ENCODE measurements at regions not wholly inside any gene's neighbourhood (a gene's known extent, or its start where the extent isn't known, plus 50 kb on each side); places are given as distances from the start of the nearest gene placed in this dataset.

DNA sequence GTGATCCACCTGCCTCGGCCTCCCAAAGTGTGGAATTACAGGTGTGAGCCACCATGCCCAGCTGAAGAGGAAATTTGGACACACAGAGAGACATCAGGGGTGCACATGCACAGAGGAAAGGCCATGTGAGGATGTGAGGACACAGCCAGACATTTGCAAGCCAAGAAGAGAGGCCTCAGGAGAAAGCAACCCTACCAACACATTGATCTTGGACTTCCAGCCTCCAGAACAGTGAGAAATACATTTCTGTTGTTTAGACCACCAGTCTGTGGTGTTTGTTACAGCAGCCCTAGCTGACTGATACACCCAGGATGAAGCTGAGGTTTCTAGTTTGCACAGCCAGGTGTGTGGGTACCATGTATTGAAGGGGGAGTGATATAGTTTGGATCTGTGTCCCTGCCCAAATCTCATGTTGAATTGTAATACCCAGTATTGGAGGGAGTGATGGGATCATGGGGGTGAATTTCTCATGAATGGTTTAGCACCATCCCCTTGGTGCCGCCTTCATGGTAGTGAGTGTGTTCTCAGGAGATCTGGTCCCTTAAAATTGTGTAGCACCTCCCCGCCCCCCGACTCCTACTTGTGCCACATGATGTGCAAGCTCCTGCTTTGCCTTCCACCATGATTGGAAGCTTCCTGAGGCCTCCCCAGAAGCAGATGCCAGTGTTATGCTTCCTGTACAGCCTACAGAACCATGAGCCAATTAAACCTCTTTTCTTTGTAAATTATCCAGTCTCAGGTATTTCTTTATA lies 64.7 kb upstream of the DUSP5 start:
- intact Hi-C loops (cut with micrococcal nuclease; ENCODE audit: unreplicated experiment): no loop called here
- H3K27me3 Mint-ChIP-seq (ENCODE audit: unreplicated experiment): no peaks in the 10 kb centered on the region
- H3K36me3 Mint-ChIP-seq (ENCODE audit: insufficient read depth, unreplicated experiment): no peaks in the 10 kb centered on the region
- H3K4me1 Mint-ChIP-seq (ENCODE audit: low read depth, unreplicated experiment): peaks cover 26% of the 10 kb centered on the region
- no peak for DNase-seq
- CTCF ChIA-PET: no interaction called here
- no peak overlapping the region for H3K4me3 Mint-ChIP-seq (ENCODE audit: low read depth, unreplicated experiment)
- no peak overlapping the region for H3K27ac Mint-ChIP-seq (ENCODE audit: unreplicated experiment)
- no TSS peak for BruUV-seq (replicated peaks)
- H3K9me3 Mint-ChIP-seq (ENCODE audit: low read depth, unreplicated experiment): no peaks in the 10 kb centered on the region
- TF ChIP-seq, protein P1, sequence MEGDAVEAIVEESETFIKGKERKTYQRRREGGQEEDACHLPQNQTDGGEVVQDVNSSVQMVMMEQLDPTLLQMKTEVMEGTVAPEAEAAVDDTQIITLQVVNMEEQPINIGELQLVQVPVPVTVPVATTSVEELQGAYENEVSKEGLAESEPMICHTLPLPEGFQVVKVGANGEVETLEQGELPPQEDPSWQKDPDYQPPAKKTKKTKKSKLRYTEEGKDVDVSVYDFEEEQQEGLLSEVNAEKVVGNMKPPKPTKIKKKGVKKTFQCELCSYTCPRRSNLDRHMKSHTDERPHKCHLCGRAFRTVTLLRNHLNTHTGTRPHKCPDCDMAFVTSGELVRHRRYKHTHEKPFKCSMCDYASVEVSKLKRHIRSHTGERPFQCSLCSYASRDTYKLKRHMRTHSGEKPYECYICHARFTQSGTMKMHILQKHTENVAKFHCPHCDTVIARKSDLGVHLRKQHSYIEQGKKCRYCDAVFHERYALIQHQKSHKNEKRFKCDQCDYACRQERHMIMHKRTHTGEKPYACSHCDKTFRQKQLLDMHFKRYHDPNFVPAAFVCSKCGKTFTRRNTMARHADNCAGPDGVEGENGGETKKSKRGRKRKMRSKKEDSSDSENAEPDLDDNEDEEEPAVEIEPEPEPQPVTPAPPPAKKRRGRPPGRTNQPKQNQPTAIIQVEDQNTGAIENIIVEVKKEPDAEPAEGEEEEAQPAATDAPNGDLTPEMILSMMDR (IDR thresholded peaks at IDR 0.05; ENCODE audit: unreplicated experiment): no peak

DNA sequence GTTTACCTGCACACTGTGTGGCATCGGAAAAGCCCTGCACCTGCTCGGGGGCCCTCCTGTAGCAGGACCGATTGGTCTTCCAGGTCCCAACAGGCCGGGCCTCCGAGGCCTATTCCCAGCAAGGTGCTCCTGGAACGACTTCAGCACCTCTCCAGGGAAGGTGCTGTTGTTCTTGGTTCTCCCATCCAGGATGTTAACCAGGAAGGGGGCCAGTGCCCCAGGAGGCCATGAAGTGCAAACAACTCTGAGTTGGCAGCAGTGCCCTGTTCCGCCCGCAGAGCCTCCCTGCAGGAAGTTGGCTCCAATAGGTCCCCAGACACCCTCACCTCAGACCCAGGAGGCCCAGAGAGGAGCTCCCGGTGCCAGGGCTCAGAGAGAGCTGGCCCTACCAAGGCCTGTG lies 64.0 kb upstream of the DUSP5 start:
- no peaks in the 10 kb centered on the region for H3K27me3 Mint-ChIP-seq (ENCODE audit: unreplicated experiment)
- H3K27ac Mint-ChIP-seq (ENCODE audit: unreplicated experiment): no peak overlapping the region
- H3K4me3 Mint-ChIP-seq (ENCODE audit: low read depth, unreplicated experiment): no peak overlapping the region
- no peaks in the 10 kb centered on the region for H3K36me3 Mint-ChIP-seq (ENCODE audit: insufficient read depth, unreplicated experiment)
- no peaks in the 10 kb centered on the region for H3K9me3 Mint-ChIP-seq (ENCODE audit: low read depth, unreplicated experiment)
- no peak for DNase-seq
- no TSS peak for BruUV-seq (replicated peaks)
- peaks cover 26% of the 10 kb centered on the region for H3K4me1 Mint-ChIP-seq (ENCODE audit: low read depth, unreplicated experiment)
- intact Hi-C loops (cut with micrococcal nuclease; ENCODE audit: unreplicated experiment): no loop called here
- CTCF ChIA-PET: no interaction called here
- TF ChIP-seq, protein P1 (IDR thresholded peaks at IDR 0.05; ENCODE audit: unreplicated experiment): no peak

DNA sequence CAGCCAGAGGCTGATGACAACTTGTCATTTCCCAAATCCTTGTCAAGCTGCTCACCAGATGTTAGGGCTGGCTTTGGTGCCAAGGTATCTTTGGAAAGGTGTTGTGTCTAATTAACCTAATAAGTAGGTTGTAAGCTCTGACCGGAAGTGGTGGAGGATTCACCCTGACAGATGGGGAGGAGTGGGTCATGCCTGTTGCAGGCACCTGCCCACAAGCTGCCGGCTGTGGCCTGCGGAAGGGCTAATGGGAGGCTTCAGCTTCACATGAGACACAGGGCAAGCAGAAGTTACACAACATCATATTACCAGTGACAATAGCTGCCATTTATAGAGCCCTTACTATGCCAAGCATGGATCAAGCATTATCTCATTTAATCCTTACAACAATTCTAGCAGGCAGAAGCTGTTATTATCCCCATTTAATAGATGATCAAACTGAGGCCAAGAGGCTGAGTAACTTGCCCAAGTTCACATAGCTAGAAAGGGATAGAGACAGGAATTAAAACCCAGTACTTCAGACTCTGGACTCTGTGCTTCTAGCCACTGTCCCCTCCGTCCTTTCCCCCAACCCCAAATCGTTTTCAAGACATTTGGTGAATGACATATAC lies 63.1 kb upstream of the DUSP5 start:
- H3K27ac Mint-ChIP-seq (ENCODE audit: unreplicated experiment): no peak overlapping the region
- intact Hi-C loops (cut with micrococcal nuclease; ENCODE audit: unreplicated experiment): no loop called here
- H3K4me1 Mint-ChIP-seq (ENCODE audit: low read depth, unreplicated experiment): peaks cover 17% of the 10 kb centered on the region
- TF ChIP-seq, protein P1 (IDR thresholded peaks at IDR 0.05; ENCODE audit: unreplicated experiment): no peak
- no peak for DNase-seq
- H3K4me3 Mint-ChIP-seq (ENCODE audit: low read depth, unreplicated experiment): no peak overlapping the region
- CTCF ChIA-PET: no interaction called here
- H3K9me3 Mint-ChIP-seq (ENCODE audit: low read depth, unreplicated experiment): no peaks in the 10 kb centered on the region
- no peaks in the 10 kb centered on the region for H3K27me3 Mint-ChIP-seq (ENCODE audit: unreplicated experiment)
- no peaks in the 10 kb centered on the region for H3K36me3 Mint-ChIP-seq (ENCODE audit: insufficient read depth, unreplicated experiment)
- BruUV-seq (replicated peaks): no TSS peak

DNA sequence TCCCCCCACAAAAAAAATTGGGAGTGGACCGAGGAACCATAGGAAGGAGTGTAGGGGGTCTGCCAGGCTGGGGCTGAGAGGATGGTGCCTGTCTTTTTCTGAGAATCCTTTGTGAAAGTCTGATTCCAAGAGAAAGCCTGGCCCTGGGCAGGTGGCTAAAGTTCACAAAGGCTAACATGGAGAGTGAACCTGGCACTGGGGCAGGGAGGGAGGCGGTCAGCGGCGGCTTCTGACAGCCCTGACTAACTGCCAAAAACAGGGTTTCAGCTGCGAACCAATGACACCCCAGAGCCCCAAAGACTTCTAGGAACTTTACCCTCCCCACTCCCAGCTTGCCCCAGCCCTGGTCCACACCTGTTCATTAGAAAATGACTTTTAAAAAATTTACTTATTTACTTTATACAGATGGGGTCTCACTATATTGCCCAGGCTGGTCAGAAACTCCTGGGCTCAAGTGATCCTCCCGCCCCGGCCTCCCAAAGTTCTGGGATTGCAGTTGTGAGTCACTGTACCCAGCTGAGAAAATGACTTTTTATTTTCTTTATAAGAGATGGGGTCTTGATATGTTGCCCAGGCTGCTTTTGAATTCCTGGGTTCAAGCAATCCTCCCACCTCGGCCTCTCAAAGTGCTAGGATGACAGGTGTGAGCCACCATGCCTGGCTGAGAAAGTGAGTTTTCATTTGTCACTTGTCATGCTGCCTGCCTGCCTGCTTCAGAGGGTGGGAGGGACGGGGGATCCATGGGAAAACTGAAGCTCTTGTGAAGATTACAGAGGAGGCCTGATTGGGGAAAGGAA lies 61.0 kb upstream of the DUSP5 start:
- intact Hi-C loops (cut with micrococcal nuclease; ENCODE audit: unreplicated experiment): no loop called here
- DNase-seq: no peak
- H3K4me3 Mint-ChIP-seq (ENCODE audit: low read depth, unreplicated experiment): no peak overlapping the region

More for the DNA sequence above, 61.0 kb upstream of the DUSP5 start:
- BruUV-seq (replicated peaks): no TSS peak
- CTCF ChIA-PET: no interaction called here
- H3K36me3 Mint-ChIP-seq (ENCODE audit: insufficient read depth, unreplicated experiment): no peaks in the 10 kb centered on the region
- H3K4me1 Mint-ChIP-seq (ENCODE audit: low read depth, unreplicated experiment): peaks cover 6% of the 10 kb centered on the region
- H3K9me3 Mint-ChIP-seq (ENCODE audit: low read depth, unreplicated experiment): no peaks in the 10 kb centered on the region
- H3K27ac Mint-ChIP-seq (ENCODE audit: unreplicated experiment): no peak overlapping the region
- TF ChIP-seq, protein P1 (IDR thresholded peaks at IDR 0.05; ENCODE audit: unreplicated experiment): no peak
- no peaks in the 10 kb centered on the region for H3K27me3 Mint-ChIP-seq (ENCODE audit: unreplicated experiment)
